Gastroesophageal sphincter (tissue), 4 donors: ENCODE measurements at regions not wholly inside any gene's neighbourhood (a gene's known extent, or its start where the extent isn't known, plus 50 kb on each side); places are given as distances from the start of the nearest gene placed in this dataset.

ENCODE experiments used
- ATAC-seq: fragments of 150-250 bp; one replicate; pipeline ENCODE4 v1.9.1; 2016; ENCODE audit warnings: mild to moderate bottlenecking, moderate library complexity
- H3K27ac ChIP-seq, 4 donors: fragments of 200-600 bp; sonication (generic) in 3 of 4; 1 replicate in 3 of 4; 2 replicates in 1 of 4; pipeline ENCODE4 v1.5.1; 2016 to 2019
- H3K27me3 ChIP-seq: fragments of 200-600 bp; sonication (generic); one replicate; pipeline ENCODE4 v1.5.1; 2019
- H3K36me3 ChIP-seq, 2 donors: fragments of 200-600 bp; sonication (generic); one replicate each; pipeline ENCODE4 v1.5.1; 2019; ENCODE audit warnings: control low read depth in 1 of 2
- H3K4me1 ChIP-seq, 3 donors: fragments of 200-600 bp; sonication (generic); 1 replicate in 2 of 3; 2 replicates in 1 of 3; pipeline ENCODE4 v1.5.1; 2016 to 2019; ENCODE audit warnings: control low read depth in 2 of 3
- H3K4me3 ChIP-seq, 2 donors: fragments of 200-600 bp; sonication (generic); one replicate each; pipeline ENCODE4 v1.5.1; 2019; ENCODE audit warnings: mild to moderate bottlenecking in 1 of 2, moderate library complexity in 1 of 2
- H3K9me3 ChIP-seq, 3 donors: fragments of 200-600 bp; sonication (generic); one replicate each; pipeline ENCODE4 v1.5.1; 2017 to 2019; ENCODE audit warnings: control low read depth in 2 of 3
- EP300 ChIP-seq: sonication (generic); formaldehyde crosslinking; IDR thresholded peaks from one replicate; pipeline ENCODE4 v1.6.1; 2017; ENCODE audit warnings: antibody characterized with exemption, mild to moderate bottlenecking
- POLR2A ChIP-seq, 2 donors: fragments of 450-650 bp; IDR thresholded peaks; one replicate each; pipeline ENCODE4 v1.6.1; 2017; ENCODE audit warnings: antibody characterized with exemption in 2 of 2, mild to moderate bottlenecking in 2 of 2, moderate library complexity in 1 of 2
- POLR2AphosphoS5 ChIP-seq: sonication (generic); formaldehyde crosslinking; IDR thresholded peaks from one replicate; pipeline ENCODE4 v1.6.1; 2017; ENCODE audit warnings: antibody characterized with exemption
- WGBS, 2 donors: methylation state at CpG; one replicate each; pipeline ENCODE4 v1.1.5; 2018; ENCODE audit warnings: low coverage in 1 of 2; 5-methylcytosine and 5-hydroxymethylcytosine counted together
- TF ChIP-seq, protein P1 (sequence below), 4 experiments: fragments of 200-600 bp in 2 of 4; fragments of 450-650 bp in 2 of 4; sonication (generic) in 1 of 4; IDR thresholded peaks; one replicate each; pipeline ENCODE4 v1.5.1; 2017 to 2019; ENCODE audit warnings: antibody characterized with exemption in 4 of 4, mild to moderate bottlenecking in 2 of 4, moderate library complexity in 2 of 4

DNA sequence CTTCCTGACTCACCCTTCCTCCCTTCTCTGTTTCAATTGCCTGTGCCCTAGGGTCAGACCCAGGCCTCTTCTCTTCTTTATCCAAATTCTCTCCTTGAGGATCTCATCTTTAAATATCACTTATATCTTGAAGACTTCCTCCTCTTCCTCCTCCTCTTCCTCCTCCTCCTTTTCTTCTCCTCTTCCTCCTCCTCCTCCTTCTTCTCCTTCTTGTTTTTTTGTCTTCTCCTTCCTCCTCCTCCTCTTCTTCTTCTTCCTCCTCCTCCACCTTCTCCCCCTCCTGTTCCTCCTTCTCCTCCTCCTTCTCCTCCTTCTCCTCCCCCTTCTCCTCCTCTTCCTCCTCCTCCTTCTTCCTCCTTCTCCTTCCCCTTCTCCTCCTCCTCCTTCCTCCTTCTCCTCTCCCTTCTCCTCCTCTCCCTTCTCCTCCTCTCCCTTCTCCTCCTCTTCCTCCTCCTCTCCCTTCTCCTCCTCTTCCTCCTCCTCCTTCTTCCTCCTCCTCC lies 127.6 kb upstream of the AKIRIN2 start:
- H3K36me3 ChIP-seq: no peaks in the 10 kb centered on the region
- no peaks in the 10 kb centered on the region for H3K9me3 ChIP-seq
- no peak overlapping the region for H3K27ac ChIP-seq
- H3K4me1 ChIP-seq: peaks cover 0 to 5% (median 0%) of the 10 kb centered on the region in 3 donors
- H3K4me3 ChIP-seq: no peak overlapping the region
- no peak for ATAC-seq
- H3K27me3 ChIP-seq: no peaks in the 10 kb centered on the region
- no peak for TF ChIP-seq POLR2AphosphoS5
- TF ChIP-seq, protein P1, sequence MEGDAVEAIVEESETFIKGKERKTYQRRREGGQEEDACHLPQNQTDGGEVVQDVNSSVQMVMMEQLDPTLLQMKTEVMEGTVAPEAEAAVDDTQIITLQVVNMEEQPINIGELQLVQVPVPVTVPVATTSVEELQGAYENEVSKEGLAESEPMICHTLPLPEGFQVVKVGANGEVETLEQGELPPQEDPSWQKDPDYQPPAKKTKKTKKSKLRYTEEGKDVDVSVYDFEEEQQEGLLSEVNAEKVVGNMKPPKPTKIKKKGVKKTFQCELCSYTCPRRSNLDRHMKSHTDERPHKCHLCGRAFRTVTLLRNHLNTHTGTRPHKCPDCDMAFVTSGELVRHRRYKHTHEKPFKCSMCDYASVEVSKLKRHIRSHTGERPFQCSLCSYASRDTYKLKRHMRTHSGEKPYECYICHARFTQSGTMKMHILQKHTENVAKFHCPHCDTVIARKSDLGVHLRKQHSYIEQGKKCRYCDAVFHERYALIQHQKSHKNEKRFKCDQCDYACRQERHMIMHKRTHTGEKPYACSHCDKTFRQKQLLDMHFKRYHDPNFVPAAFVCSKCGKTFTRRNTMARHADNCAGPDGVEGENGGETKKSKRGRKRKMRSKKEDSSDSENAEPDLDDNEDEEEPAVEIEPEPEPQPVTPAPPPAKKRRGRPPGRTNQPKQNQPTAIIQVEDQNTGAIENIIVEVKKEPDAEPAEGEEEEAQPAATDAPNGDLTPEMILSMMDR (IDR thresholded peaks at IDR 0.05): no peak
- no peak for TF ChIP-seq POLR2A (IDR thresholded peaks at IDR 0.05)
- TF ChIP-seq EP300: no peak

GRCh38 chr6:87828044-87828443 lies 126.0 kb upstream of the AKIRIN2 start:
- peaks cover 0 to 5% (median 0%) of the 10 kb centered on the region in 3 donors for H3K4me1 ChIP-seq
- no peaks in the 10 kb centered on the region for H3K27me3 ChIP-seq
- WGBS, 2 donors: 86% methylated on average over 3 of the region's 3 CpGs; no CpG with 5 or more reads in 1 of the 2 donors
- ATAC-seq: no peak
- H3K36me3 ChIP-seq: no peaks in the 10 kb centered on the region
- no peak overlapping the region for H3K27ac ChIP-seq
- H3K9me3 ChIP-seq: no peaks in the 10 kb centered on the region
- no peak overlapping the region for H3K4me3 ChIP-seq
- TF ChIP-seq POLR2A (IDR thresholded peaks at IDR 0.05) (no peak), POLR2AphosphoS5 (no peak), EP300 (no peak)
- TF ChIP-seq, protein P1 (IDR thresholded peaks at IDR 0.05): no peak

- 61 to 72% methylated on average over 5 to 6 of the region's 6 CpGs for WGBS, 2 donors
- Histone ChIP-seq H3K9me3 (no peaks in the 10 kb centered on the region), H3K36me3 (no peaks in the 10 kb centered on the region)
Observed at GRCh38 chr6:87827346-87827745, 125.3 kb upstream of the AKIRIN2 start.

DNA sequence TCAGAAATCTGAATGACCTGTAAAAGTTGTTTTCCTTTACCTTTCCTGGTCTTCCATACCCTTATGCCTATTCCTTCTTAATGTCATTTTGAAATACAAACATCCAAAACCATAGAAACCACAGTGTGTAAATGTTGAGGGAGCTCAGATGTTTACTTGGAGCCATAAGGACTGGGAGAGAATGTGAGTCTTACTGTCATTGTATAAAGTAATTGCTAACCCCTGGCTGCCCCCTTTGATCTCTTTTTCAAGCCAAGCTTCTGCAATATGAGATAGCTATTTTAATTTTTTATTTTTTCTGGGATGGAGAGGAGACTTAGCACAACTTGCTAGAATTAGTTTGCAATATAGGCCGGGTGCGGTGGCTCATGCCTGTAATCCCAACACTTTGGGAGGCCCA lies 124.4 kb upstream of the AKIRIN2 start:
- no peak overlapping the region for H3K27ac ChIP-seq
- no peak for ATAC-seq
- TF ChIP-seq, protein P1 (IDR thresholded peaks at IDR 0.05): no peak
- TF ChIP-seq POLR2AphosphoS5 (no peak), EP300 (no peak), POLR2A (IDR thresholded peaks at IDR 0.05) (no peak)
- no peak overlapping the region for H3K4me3 ChIP-seq
- H3K4me1 ChIP-seq: no peaks in the 10 kb centered on the region
- no peaks in the 10 kb centered on the region for H3K36me3 ChIP-seq
- WGBS, 2 donors: 55% methylated on average over 2 of the region's 2 CpGs; no CpG with 5 or more reads in 1 of the 2 donors
- no peaks in the 10 kb centered on the region for H3K27me3 ChIP-seq
- no peaks in the 10 kb centered on the region for H3K9me3 ChIP-seq

More at GRCh38 chr6:87827346-87827745, 125.3 kb upstream of the AKIRIN2 start:
- peaks cover 0 to 1% (median 0%) of the 10 kb centered on the region in 3 donors for H3K4me1 ChIP-seq
- no peaks in the 10 kb centered on the region for H3K27me3 ChIP-seq
- no peak overlapping the region for H3K27ac ChIP-seq
- TF ChIP-seq EP300 (no peak), POLR2A (IDR thresholded peaks at IDR 0.05) (no peak), POLR2AphosphoS5 (no peak)
- TF ChIP-seq, protein P1 (IDR thresholded peaks at IDR 0.05): no peak
- H3K4me3 ChIP-seq: no peak overlapping the region
- ATAC-seq: no peak

GRCh38 chr6:87825821-87826221 lies 123.8 kb upstream of the AKIRIN2 start:
- Histone ChIP-seq H3K36me3 (no peaks in the 10 kb centered on the region), H3K9me3 (no peaks in the 10 kb centered on the region), H3K27ac (no peak overlapping the region), H3K4me3 (no peak overlapping the region), H3K4me1 (no peaks in the 10 kb centered on the region), H3K27me3 (no peaks in the 10 kb centered on the region)
- no peak for ATAC-seq
- TF ChIP-seq POLR2A (IDR thresholded peaks at IDR 0.05): no peak
- no peak for TF ChIP-seq POLR2AphosphoS5
- TF ChIP-seq EP300: no peak
- TF ChIP-seq, protein P1 (IDR thresholded peaks at IDR 0.05): no peak
- WGBS, 2 donors: 35 to 70% methylated on average over 2 of the region's 2 CpGs
